ENCODE measurements at regions not wholly inside any gene's neighbourhood (a gene's known extent, or its start where the extent isn't known, plus 50 kb on each side); places are given as distances from the start of the nearest gene placed in this dataset.

DNA sequence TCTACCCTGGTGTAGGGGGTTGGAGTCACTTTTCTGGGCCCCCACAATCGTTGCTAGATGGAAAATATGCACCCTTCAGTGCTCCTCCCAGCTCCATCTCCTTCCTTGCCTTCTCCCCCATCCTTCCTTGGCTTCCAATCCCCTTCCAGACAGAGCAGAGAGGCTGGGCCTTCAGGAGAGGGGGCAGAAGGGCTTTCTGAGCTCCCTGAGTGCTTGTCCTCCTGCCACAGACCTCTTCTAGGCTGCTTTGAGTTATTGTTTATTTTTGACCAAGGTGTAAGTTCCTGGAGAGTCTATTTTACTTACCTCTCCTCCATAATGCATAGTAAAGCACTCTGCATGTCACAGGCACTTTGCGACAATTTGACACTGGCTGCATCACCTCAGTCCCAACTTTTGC lies 96.4 kb upstream of the CNKSR3 start:
- no peaks in the 10 kb centered on the region for H3K4me1 ChIP-seq (ENCODE audit: low read depth, poor library complexity, severe bottlenecking)
- no peaks in the 10 kb centered on the region for H3K79me2 ChIP-seq (ENCODE audit: insufficient read depth, low read depth)
- H2AFZ ChIP-seq (ENCODE audit: low read depth) = no peak overlapping the region
- H4K20me1 ChIP-seq (ENCODE audit: insufficient read depth) = no peaks in the 10 kb centered on the region
- H3K4me2 ChIP-seq = no peak overlapping the region
- no peak overlapping the region for H3K4me3 ChIP-seq (IDR thresholded peaks at IDR 0.05; ENCODE audit: insufficient read depth, low read depth, low read length)
- TF ChIP-seq, protein P1, sequence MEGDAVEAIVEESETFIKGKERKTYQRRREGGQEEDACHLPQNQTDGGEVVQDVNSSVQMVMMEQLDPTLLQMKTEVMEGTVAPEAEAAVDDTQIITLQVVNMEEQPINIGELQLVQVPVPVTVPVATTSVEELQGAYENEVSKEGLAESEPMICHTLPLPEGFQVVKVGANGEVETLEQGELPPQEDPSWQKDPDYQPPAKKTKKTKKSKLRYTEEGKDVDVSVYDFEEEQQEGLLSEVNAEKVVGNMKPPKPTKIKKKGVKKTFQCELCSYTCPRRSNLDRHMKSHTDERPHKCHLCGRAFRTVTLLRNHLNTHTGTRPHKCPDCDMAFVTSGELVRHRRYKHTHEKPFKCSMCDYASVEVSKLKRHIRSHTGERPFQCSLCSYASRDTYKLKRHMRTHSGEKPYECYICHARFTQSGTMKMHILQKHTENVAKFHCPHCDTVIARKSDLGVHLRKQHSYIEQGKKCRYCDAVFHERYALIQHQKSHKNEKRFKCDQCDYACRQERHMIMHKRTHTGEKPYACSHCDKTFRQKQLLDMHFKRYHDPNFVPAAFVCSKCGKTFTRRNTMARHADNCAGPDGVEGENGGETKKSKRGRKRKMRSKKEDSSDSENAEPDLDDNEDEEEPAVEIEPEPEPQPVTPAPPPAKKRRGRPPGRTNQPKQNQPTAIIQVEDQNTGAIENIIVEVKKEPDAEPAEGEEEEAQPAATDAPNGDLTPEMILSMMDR (conservative IDR thresholded peaks at IDR 0.05; ENCODE audit: low read depth, low read length) = no peak
- no peaks in the 10 kb centered on the region for H3K27me3 ChIP-seq (ENCODE audit: insufficient read depth, low read depth)
- H3K36me3 ChIP-seq (ENCODE audit: insufficient read depth) = no peaks in the 10 kb centered on the region
- H3K27ac ChIP-seq = no peak overlapping the region
- H3K9ac ChIP-seq = no peak overlapping the region

DNA sequence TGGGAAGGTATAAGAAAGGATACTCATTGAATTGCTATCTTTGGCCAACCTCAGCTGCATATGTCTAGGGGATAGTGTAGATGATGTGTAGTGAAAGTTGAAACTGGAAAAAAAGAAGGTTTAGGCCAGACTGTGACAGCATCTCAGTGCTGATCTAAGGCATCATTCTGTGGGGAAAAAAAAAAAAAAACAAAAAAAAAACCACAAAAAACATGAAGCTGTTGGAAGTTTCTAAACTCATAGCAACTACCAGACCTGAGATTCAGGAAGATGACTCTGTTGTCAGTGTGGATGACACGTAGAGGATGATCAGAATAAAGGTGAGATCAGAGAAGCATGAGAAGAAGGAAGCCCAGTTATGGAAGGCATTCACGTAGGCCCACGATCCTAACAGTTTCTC lies 100.8 kb upstream of the CNKSR3 start:
- Histone ChIP-seq H3K4me2 (no peak overlapping the region), H4K20me1 (ENCODE audit: insufficient read depth) (no peaks in the 10 kb centered on the region), H3K4me1 (ENCODE audit: low read depth, poor library complexity, severe bottlenecking) (no peaks in the 10 kb centered on the region), H3K27ac (no peak overlapping the region), H2AFZ (ENCODE audit: low read depth) (no peak overlapping the region), H3K4me3 (IDR thresholded peaks at IDR 0.05; ENCODE audit: insufficient read depth, low read depth, low read length) (no peak overlapping the region), H3K9ac (no peak overlapping the region), H3K36me3 (ENCODE audit: insufficient read depth) (no peaks in the 10 kb centered on the region), H3K79me2 (ENCODE audit: insufficient read depth, low read depth) (no peaks in the 10 kb centered on the region), H3K27me3 (ENCODE audit: insufficient read depth, low read depth) (no peaks in the 10 kb centered on the region)
- TF ChIP-seq, protein P1 (conservative IDR thresholded peaks at IDR 0.05; ENCODE audit: low read depth, low read length) = no peak

DNA sequence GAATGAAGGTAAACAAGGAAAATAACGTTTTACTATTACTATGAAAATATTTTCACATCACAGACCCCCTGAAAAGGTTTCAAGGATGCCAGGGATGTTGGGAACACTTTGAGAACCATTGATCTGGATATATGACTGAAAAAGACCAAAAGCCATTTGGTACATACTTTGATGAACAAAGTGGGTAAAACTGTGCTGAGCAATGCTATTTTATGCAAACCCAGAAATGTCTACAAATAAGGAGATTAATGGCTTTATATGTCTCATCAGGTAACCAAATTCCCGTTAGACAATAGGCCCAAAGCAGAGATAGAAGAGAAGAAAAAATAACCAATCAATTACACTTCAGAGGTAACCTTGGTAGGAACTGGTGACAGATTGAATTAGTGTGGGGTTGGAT lies 101.4 kb upstream of the CNKSR3 start:
- Histone ChIP-seq H3K36me3 (ENCODE audit: insufficient read depth) (no peaks in the 10 kb centered on the region), H3K27ac (no peak overlapping the region), H3K9ac (no peak overlapping the region), H3K4me3 (IDR thresholded peaks at IDR 0.05; ENCODE audit: insufficient read depth, low read depth, low read length) (no peak overlapping the region), H3K79me2 (ENCODE audit: insufficient read depth, low read depth) (no peaks in the 10 kb centered on the region), H3K4me1 (ENCODE audit: low read depth, poor library complexity, severe bottlenecking) (no peaks in the 10 kb centered on the region), H4K20me1 (ENCODE audit: insufficient read depth) (no peaks in the 10 kb centered on the region), H3K27me3 (ENCODE audit: insufficient read depth, low read depth) (no peaks in the 10 kb centered on the region), H3K4me2 (no peak overlapping the region), H2AFZ (ENCODE audit: low read depth) (no peak overlapping the region)
- TF ChIP-seq, protein P1 (conservative IDR thresholded peaks at IDR 0.05; ENCODE audit: low read depth, low read length) = no peak

DNA sequence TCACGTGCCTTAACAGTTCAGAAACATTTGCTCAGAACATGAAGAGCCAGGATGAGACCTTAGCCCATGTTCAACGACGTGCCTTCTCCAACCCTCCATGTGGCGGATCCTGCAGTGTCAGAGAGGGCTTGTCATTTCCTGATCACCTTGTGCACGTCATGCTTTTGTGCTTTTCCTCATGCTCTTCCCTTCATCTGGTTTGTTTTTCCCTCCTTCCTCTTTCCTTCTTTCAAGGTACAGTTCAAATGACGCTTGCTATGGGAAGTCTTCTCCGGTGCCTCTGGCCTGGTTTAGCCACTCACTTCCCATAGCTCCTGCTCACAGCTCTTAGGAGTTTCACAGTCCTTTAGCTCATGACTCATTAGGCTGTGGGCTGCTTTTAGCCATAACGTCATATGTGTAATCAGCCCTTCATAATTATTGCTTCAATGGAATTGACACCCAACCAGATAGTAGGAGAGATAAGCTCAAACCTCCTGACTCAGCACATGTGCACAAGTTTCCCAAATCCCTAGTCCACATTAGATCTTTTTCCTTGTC lies 102.7 kb upstream of the CNKSR3 start:
- H3K27me3 ChIP-seq (ENCODE audit: insufficient read depth, low read depth) = no peaks in the 10 kb centered on the region
- no peak overlapping the region for H3K4me2 ChIP-seq
- TF ChIP-seq, protein P1 (conservative IDR thresholded peaks at IDR 0.05; ENCODE audit: low read depth, low read length) = no peak
- no peak overlapping the region for H3K4me3 ChIP-seq (IDR thresholded peaks at IDR 0.05; ENCODE audit: insufficient read depth, low read depth, low read length)
- H2AFZ ChIP-seq (ENCODE audit: low read depth) = no peak overlapping the region
- no peak overlapping the region for H3K27ac ChIP-seq
- H3K9ac ChIP-seq = no peak overlapping the region
- H4K20me1 ChIP-seq (ENCODE audit: insufficient read depth) = no peaks in the 10 kb centered on the region
- no peaks in the 10 kb centered on the region for H3K4me1 ChIP-seq (ENCODE audit: low read depth, poor library complexity, severe bottlenecking)
- no peaks in the 10 kb centered on the region for H3K36me3 ChIP-seq (ENCODE audit: insufficient read depth)
- H3K79me2 ChIP-seq (ENCODE audit: insufficient read depth, low read depth) = no peaks in the 10 kb centered on the region
